HCT116 (cell line): ENCODE measurements at regions not wholly inside any gene's neighbourhood (a gene's known extent, or its start where the extent isn't known, plus 50 kb on each side); places are given as distances from the start of the nearest gene placed in this dataset.

Experiments used
- ATAC-seq: fragments of 200-7000 bp; cut with Tn5 transposase; 2 replicates; pipeline ENCODE4 v1.9.1; 2020; ENCODE audit warnings: mild to moderate bottlenecking, moderate library complexity
- BruUV-seq: library from RNA; stranded (reverse); fragments of 400-500 nt; replicated peaks from 2 replicates; lab custom pipeline; 2021; lab: Mats Ljungman, UMichigan
- CTCF ChIA-PET: fragments of 300-600 bp; sonication (Branson Sonifier 250); formaldehyde crosslinking; loops from one replicate; lab custom pipeline; 2021; ENCODE audit warnings: antibody characterized with exemption; lab: Charles Lee
- POLR2A ChIA-PET: fragments of 300-600, 350-600 bp; sonication (Branson Sonifier 250); formaldehyde crosslinking; loops from one replicate; lab custom pipeline; 2021; ENCODE audit warnings: antibody characterized with exemption; lab: Charles Lee
- RAD21 ChIA-PET, 2 experiments: fragments of 300-600 bp; sonication (Branson Sonifier 250); formaldehyde crosslinking; loops; one replicate each; lab custom pipeline; 2023; ENCODE audit warnings: low total read pairs in 2 of 2; ENCODE audit not compliant: uncharacterized antibody in 2 of 2, unreplicated experiment in 2 of 2, low non-redundant PET in 1 of 2; lab: Charles Lee
- DNase-seq: peaks from one replicate; pipeline ENCODE4 v3.0.0-alpha.2; 2010; ENCODE audit warnings: low read depth, low spot score
- H2AFZ ChIP-seq: fragments of 200-600 bp; shearing (Covaris generic), sonication (generic); 2 replicates; pipeline ENCODE4 v1.6.1; 2017; ENCODE audit warnings: low read depth, mixed run types, mixed read lengths, antibody characterized with exemption, low read length; ENCODE audit not compliant: poor library complexity, severe bottlenecking
- H3K27ac ChIP-seq: 2 replicates; pipeline ENCODE4 v1.5.1; 2012; ENCODE audit warnings: low read depth, low read length
- H3K27me3 ChIP-seq: fragments of 200-600 bp; sonication (generic); 2 replicates; pipeline ENCODE4 v1.6.1; 2016; ENCODE audit warnings: mixed run types, low read length, mixed read lengths; ENCODE audit not compliant: insufficient read depth
- H3K36me3 ChIP-seq, 2 experiments: fragments of 200-500 bp in 1 of 2; fragments of 200-600 bp in 1 of 2; sonication (Bioruptor generic) in 1 of 2; sonication (generic) in 1 of 2; 2 replicates each; pipeline versions ENCODE4 v1.5.1 to v1.6.1; 2014 to 2016; ENCODE audit warnings: low read length in 2 of 2, inconsistent platforms in 1 of 2, mixed read lengths in 1 of 2, mixed run types in 1 of 2; ENCODE audit not compliant: insufficient read depth in 2 of 2, control insufficient read depth in 1 of 2
- H3K4me1 ChIP-seq, 2 experiments: fragments of 200-600 bp in 1 of 2; sonication (generic) in 1 of 2; 2 replicates each; pipeline versions ENCODE4 v1.5.1 to v1.6.1; 2012 to 2017; ENCODE audit warnings: low read length in 2 of 2, inconsistent platforms in 1 of 2, mild to moderate bottlenecking in 1 of 2, mixed read lengths in 1 of 2, mixed run types in 1 of 2, moderate library complexity in 1 of 2; ENCODE audit not compliant: insufficient read depth in 2 of 2, control insufficient read depth in 1 of 2
- H3K4me2 ChIP-seq: fragments of 200-600 bp; sonication (generic); 2 replicates; pipeline ENCODE4 v1.6.1; 2017; ENCODE audit warnings: mixed run types, low read length, mixed read lengths
- H3K4me3 ChIP-seq, 2 experiments: fragments of 200-600 bp in 1 of 2; sonication (generic) in 1 of 2; replicated peaks in 1 of 2; 2 replicates each; pipeline ENCODE4 v1.5.1; 2011 to 2016; ENCODE audit warnings: low read length in 2 of 2, control low read depth in 1 of 2, low read depth in 1 of 2, mild to moderate bottlenecking in 1 of 2, mixed read lengths in 1 of 2, mixed run types in 1 of 2
- H3K79me2 ChIP-seq: fragments of 200-600 bp; sonication (generic); 2 replicates; pipeline ENCODE4 v1.6.1; 2017; ENCODE audit warnings: mild to moderate bottlenecking, mixed run types, low read length, moderate library complexity, mixed read lengths; ENCODE audit not compliant: insufficient read depth
- H3K9ac ChIP-seq: fragments of 200-600 bp; sonication (generic); 2 replicates; pipeline ENCODE4 v1.6.1; 2016; ENCODE audit warnings: low read length, mixed read lengths
- H3K9me2 ChIP-seq: fragments of 200-600 bp; sonication (generic), shearing (Covaris generic); 2 replicates; pipeline ENCODE4 v1.6.1; 2017; ENCODE audit warnings: mixed run types, mild to moderate bottlenecking, moderate library complexity; ENCODE audit not compliant: insufficient read depth
- H3K9me3 ChIP-seq, 2 experiments: fragments of 200-500 bp in 1 of 2; fragments of 200-600 bp in 1 of 2; sonication (Bioruptor generic) in 1 of 2; sonication (generic) in 1 of 2; 2 replicates each; pipeline ENCODE4 v1.6.1; 2014 to 2017; ENCODE audit warnings: low read length in 2 of 2, mixed read lengths in 2 of 2, inconsistent platforms in 1 of 2, low read depth in 1 of 2, mild to moderate bottlenecking in 1 of 2, mixed run types in 1 of 2, moderate library complexity in 1 of 2; ENCODE audit not compliant: control insufficient read depth in 1 of 2, insufficient read depth in 1 of 2
- H4K20me1 ChIP-seq: fragments of 200-600 bp; sonication (generic), shearing (Covaris generic); 2 replicates; pipeline ENCODE4 v1.6.1; 2017; ENCODE audit warnings: mixed run types, mild to moderate bottlenecking, moderate library complexity; ENCODE audit not compliant: insufficient read depth
- ATF3 ChIP-seq: IDR thresholded peaks from 2 replicates; pipeline ENCODE4 v1.6.1; 2012
- EZH2 ChIP-seq: fragments of 200-600 bp; sonication (generic); IDR thresholded peaks from 2 replicates; pipeline ENCODE4 v1.6.1; 2017; ENCODE audit warnings: antibody characterized with exemption, mixed run types
- EZH2phosphoT487 ChIP-seq: fragments of 200-600 bp; IDR thresholded peaks from 2 replicates; pipeline ENCODE4 v1.6.1; 2018; ENCODE audit warnings: antibody characterized with exemption, borderline replicate concordance
- POLR2A ChIP-seq: IDR thresholded peaks from 2 replicates; pipeline ENCODE4 v1.7.0; 2011; ENCODE audit warnings: borderline replicate concordance; ENCODE audit not compliant: insufficient read depth, insufficient read length; ENCODE audit errors: extremely low read depth
- TCF7L2 ChIP-seq: IDR thresholded peaks from 2 replicates; pipeline ENCODE4 v1.7.0; 2011; ENCODE audit warnings: borderline replicate concordance, inconsistent platforms; ENCODE audit not compliant: insufficient read depth, insufficient read length; ENCODE audit errors: extremely low read depth
- ZFX ChIP-seq: fragments of 450-650 bp; IDR thresholded peaks from 2 replicates; pipeline ENCODE4 v1.6.1; 2017
- ZNF274 ChIP-seq: fragments of 200-500 bp; sonication (Bioruptor generic); IDR thresholded peaks from 2 replicates; pipeline ENCODE4 v1.6.1; 2014; ENCODE audit warnings: mild to moderate bottlenecking, low read depth, low read length, inconsistent platforms
- intact Hi-C: fragments of 100-400 bp; cut with micrococcal nuclease; formaldehyde crosslinking; loops from 2 replicates; pipeline ENCODE4 v1.10.0; 2022
- TF ChIP-seq, protein P1 (sequence below): IDR thresholded peaks from 2 replicates; pipeline ENCODE4 v1.6.1; 2011; ENCODE audit warnings: mild to moderate bottlenecking, low read length, moderate library complexity; ENCODE audit not compliant: insufficient replicate concordance; ENCODE audit errors: extremely low read depth
- TF ChIP-seq, protein P2 (sequence below): IDR thresholded peaks from 2 replicates; pipeline ENCODE4 v1.6.1; 2012

DNA sequence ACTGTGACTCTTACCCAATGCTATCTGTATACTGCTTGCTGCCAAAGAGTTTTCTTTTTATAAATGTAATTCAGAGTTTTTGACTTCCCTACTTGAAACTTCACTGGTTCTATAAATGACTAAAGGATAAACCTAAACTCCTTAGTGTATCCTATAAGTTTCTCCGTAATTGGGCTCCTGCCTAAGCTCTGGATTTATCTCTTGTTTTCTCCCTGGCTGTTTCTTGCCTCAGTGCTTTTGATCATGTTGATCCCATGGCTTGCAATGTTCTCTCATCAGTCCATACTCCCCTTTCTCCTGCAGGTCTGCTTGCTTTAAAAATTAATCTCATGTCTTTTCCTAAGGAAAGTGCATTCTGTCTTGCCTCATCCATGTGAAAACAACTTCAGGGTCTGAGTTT lies 1543.1 kb upstream of the IGFBP7 start:
- H3K9me3 ChIP-seq = peaks cover 7 to 18% of the 10 kb centered on the region in 2 experiments; a peak in 2 of 4 replicates
- DNase-seq (no peak), ATAC-seq (no peak)
- BruUV-seq = no TSS peak
- H3K9ac ChIP-seq = no peak overlapping the region
- H3K4me1 ChIP-seq = no peaks in the 10 kb centered on the region
- no peaks in the 10 kb centered on the region for H3K36me3 ChIP-seq
- H3K27ac ChIP-seq = no peak overlapping the region
- no peak overlapping the region for H3K4me3 ChIP-seq
- H3K9me2 ChIP-seq = no peaks in the 10 kb centered on the region
- H3K27me3 ChIP-seq = no peaks in the 10 kb centered on the region
- RAD21 ChIA-PET = no interaction called here
- no peaks in the 10 kb centered on the region for H4K20me1 ChIP-seq
- no peak overlapping the region for H3K4me2 ChIP-seq
- TF ChIP-seq, protein P1, sequence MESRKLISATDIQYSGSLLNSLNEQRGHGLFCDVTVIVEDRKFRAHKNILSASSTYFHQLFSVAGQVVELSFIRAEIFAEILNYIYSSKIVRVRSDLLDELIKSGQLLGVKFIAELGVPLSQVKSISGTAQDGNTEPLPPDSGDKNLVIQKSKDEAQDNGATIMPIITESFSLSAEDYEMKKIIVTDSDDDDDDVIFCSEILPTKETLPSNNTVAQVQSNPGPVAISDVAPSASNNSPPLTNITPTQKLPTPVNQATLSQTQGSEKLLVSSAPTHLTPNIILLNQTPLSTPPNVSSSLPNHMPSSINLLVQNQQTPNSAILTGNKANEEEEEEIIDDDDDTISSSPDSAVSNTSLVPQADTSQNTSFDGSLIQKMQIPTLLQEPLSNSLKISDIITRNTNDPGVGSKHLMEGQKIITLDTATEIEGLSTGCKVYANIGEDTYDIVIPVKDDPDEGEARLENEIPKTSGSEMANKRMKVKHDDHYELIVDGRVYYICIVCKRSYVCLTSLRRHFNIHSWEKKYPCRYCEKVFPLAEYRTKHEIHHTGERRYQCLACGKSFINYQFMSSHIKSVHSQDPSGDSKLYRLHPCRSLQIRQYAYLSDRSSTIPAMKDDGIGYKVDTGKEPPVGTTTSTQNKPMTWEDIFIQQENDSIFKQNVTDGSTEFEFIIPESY = no peak
- TF ChIP-seq EZH2 (no peak), ZFX (no peak), ATF3 (no peak), EZH2phosphoT487 (no peak), POLR2A (no peak), ZNF274 (no peak), TCF7L2 (no peak)
- TF ChIP-seq, protein P2, sequence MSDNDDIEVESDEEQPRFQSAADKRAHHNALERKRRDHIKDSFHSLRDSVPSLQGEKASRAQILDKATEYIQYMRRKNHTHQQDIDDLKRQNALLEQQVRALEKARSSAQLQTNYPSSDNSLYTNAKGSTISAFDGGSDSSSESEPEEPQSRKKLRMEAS = no peak
- TF ChIP-seq, all 23 proteins: peak for 0
- Histone ChIP-seq H2AFZ (no peak overlapping the region), H3K79me2 (no peaks in the 10 kb centered on the region)
- intact Hi-C loops = no loop called here
- CTCF ChIA-PET = no interaction called here
- POLR2A ChIA-PET = no interaction called here
